Activated naive CD8-positive, alpha-beta T cell treated with anti-CD3 and anti-CD28 coated beads, Interleukin-2, amount 50 U/mL, for 24 hours (primary cell): ENCODE measurements at regions not wholly inside any gene's neighbourhood (a gene's known extent, or its start where the extent isn't known, plus 50 kb on each side); places are given as distances from the start of the nearest gene placed in this dataset.
"Not testable (repeated sequence)": the region's sequence is repeated elsewhere in the genome, so short reads cannot be mapped to it uniquely, and the experiment has no call there.

Source experiments
- ATAC-seq: fragments of 150-1000 bp; cut with Tn5 transposase; one replicate; pipeline ENCODE4 v1.10.0; 2021
- DNase-seq: peaks from one replicate; pipeline ENCODE4 v3.0.0; 2021
- H3K27ac Mint-ChIP-seq: one replicate; pipeline ENCODE4 v1.8.0; 2021; ENCODE audit warnings: mild to moderate bottlenecking, mixed read lengths
- H3K27me3 Mint-ChIP-seq: one replicate; pipeline ENCODE4 v1.8.0; 2021; ENCODE audit warnings: mixed read lengths
- H3K36me3 Mint-ChIP-seq: one replicate; pipeline ENCODE4 v1.8.0; 2021; ENCODE audit warnings: low read depth, mixed read lengths
- H3K4me1 Mint-ChIP-seq: one replicate; pipeline ENCODE4 v1.8.0; 2021; ENCODE audit warnings: mixed read lengths
- H3K4me3 Mint-ChIP-seq: one replicate; pipeline ENCODE4 v1.8.0; 2021; ENCODE audit warnings: mild to moderate bottlenecking, moderate library complexity, mixed read lengths
- H3K9me3 Mint-ChIP-seq: one replicate; pipeline ENCODE4 v1.8.0; 2021; ENCODE audit warnings: mixed read lengths

GRCh38 chr7:156590212-156590611 is 50.4 kb upstream of the RNF32 start:
- H3K27ac Mint-ChIP-seq, result no peak overlapping the region
- H3K4me3 Mint-ChIP-seq, result no peak overlapping the region
- no peak for DNase-seq
- no peaks in the 10 kb centered on the region for H3K4me1 Mint-ChIP-seq
- peaks cover 13% of the 10 kb centered on the region for H3K9me3 Mint-ChIP-seq
- ATAC-seq, result no peak
- peaks cover 6% of the 10 kb centered on the region for H3K27me3 Mint-ChIP-seq
- H3K36me3 Mint-ChIP-seq, result no peaks in the 10 kb centered on the region

GRCh38 chr7:156589808-156590207 is 50.8 kb upstream of the RNF32 start:
- no peaks in the 10 kb centered on the region for H3K36me3 Mint-ChIP-seq
- ATAC-seq (no peak), DNase-seq (no peak)
- H3K9me3 Mint-ChIP-seq, result peaks cover 13% of the 10 kb centered on the region
- H3K27ac Mint-ChIP-seq, result no peak overlapping the region
- H3K4me1 Mint-ChIP-seq, result no peaks in the 10 kb centered on the region
- H3K4me3 Mint-ChIP-seq, result no peak overlapping the region
- H3K27me3 Mint-ChIP-seq, result peaks cover 6% of the 10 kb centered on the region

- Mint-ChIP-seq H3K4me3 (no peak overlapping the region), H3K4me1 (no peaks in the 10 kb centered on the region), H3K27me3 (peaks cover 9% of the 10 kb centered on the region), H3K27ac (no peak overlapping the region), H3K9me3 (peaks cover 8% of the 10 kb centered on the region), H3K36me3 (no peaks in the 10 kb centered on the region)
- no peak for DNase-seq
- no peak for ATAC-seq
These were observed 54.6 kb upstream of the RNF32 start for GRCh38 chr7:156585926-156586325.

- Mint-ChIP-seq H3K27ac (no peak overlapping the region), H3K27me3 (peaks cover 9% of the 10 kb centered on the region), H3K4me1 (no peaks in the 10 kb centered on the region), H3K4me3 (no peak overlapping the region), H3K9me3 (peaks cover 8% of the 10 kb centered on the region), H3K36me3 (no peaks in the 10 kb centered on the region)
- DNase-seq, result no peak
- ATAC-seq, result no peak
These were observed 55.4 kb upstream of the RNF32 start for GRCh38 chr7:156585025-156585648.

- Mint-ChIP-seq H3K36me3 (no peaks in the 10 kb centered on the region), H3K27ac (no peak overlapping the region), H3K27me3 (peaks cover 9% of the 10 kb centered on the region), H3K4me1 (no peaks in the 10 kb centered on the region), H3K9me3 (peaks cover 8% of the 10 kb centered on the region), H3K4me3 (no peak overlapping the region)
- DNase-seq (no peak), ATAC-seq (no peak)
These were observed 57.9 kb upstream of the RNF32 start for GRCh38 chr7:156582591-156583123.

GRCh38 chr7:156580036-156580435 is 60.5 kb upstream of the RNF32 start:
- Mint-ChIP-seq H3K36me3 (no peaks in the 10 kb centered on the region), H3K4me3 (no peak overlapping the region), H3K27ac (no peak overlapping the region), H3K9me3 (no peaks in the 10 kb centered on the region), H3K27me3 (peaks cover 13% of the 10 kb centered on the region), H3K4me1 (no peaks in the 10 kb centered on the region)
- ATAC-seq (no peak), DNase-seq (no peak)

- Mint-ChIP-seq H3K4me3 (no peak overlapping the region), H3K4me1 (no peaks in the 10 kb centered on the region), H3K36me3 (no peaks in the 10 kb centered on the region), H3K27ac (no peak overlapping the region), H3K27me3 (peaks cover 16% of the 10 kb centered on the region), H3K9me3 (no peaks in the 10 kb centered on the region)
- no peak for ATAC-seq
- DNase-seq, result no peak
These were observed 61.0 kb upstream of the RNF32 start for GRCh38 chr7:156579566-156579965.

- no peaks in the 10 kb centered on the region for H3K36me3 Mint-ChIP-seq
- H3K4me3 Mint-ChIP-seq, result no peak overlapping the region
- ATAC-seq (no peak), DNase-seq (no peak)
- no peak overlapping the region for H3K27ac Mint-ChIP-seq
- peaks cover 19% of the 10 kb centered on the region for H3K27me3 Mint-ChIP-seq
- no peaks in the 10 kb centered on the region for H3K9me3 Mint-ChIP-seq
- no peaks in the 10 kb centered on the region for H3K4me1 Mint-ChIP-seq
These were observed 61.6 kb upstream of the RNF32 start for GRCh38 chr7:156578978-156579430.

- no peak overlapping the region for H3K27ac Mint-ChIP-seq
- peaks cover 19% of the 10 kb centered on the region for H3K27me3 Mint-ChIP-seq
- H3K9me3 Mint-ChIP-seq, result no peaks in the 10 kb centered on the region
- no peaks in the 10 kb centered on the region for H3K4me1 Mint-ChIP-seq
- H3K36me3 Mint-ChIP-seq, result no peaks in the 10 kb centered on the region
- ATAC-seq (no peak), DNase-seq (no peak)
- H3K4me3 Mint-ChIP-seq, result no peak overlapping the region
These were observed 62.0 kb upstream of the RNF32 start for GRCh38 chr7:156578578-156578940.

GRCh38 chr7:156577645-156578577 is 62.7 kb upstream of the RNF32 start:
- no peak overlapping the region for H3K27ac Mint-ChIP-seq
- peaks cover 22% of the 10 kb centered on the region for H3K27me3 Mint-ChIP-seq
- ATAC-seq (no peak), DNase-seq (no peak)
- H3K4me3 Mint-ChIP-seq, result no peak overlapping the region
- H3K4me1 Mint-ChIP-seq, result no peaks in the 10 kb centered on the region
- H3K9me3 Mint-ChIP-seq, result no peaks in the 10 kb centered on the region
- no peaks in the 10 kb centered on the region for H3K36me3 Mint-ChIP-seq

- no peak for ATAC-seq
- Mint-ChIP-seq H3K27ac (no peak overlapping the region), H3K36me3 (no peaks in the 10 kb centered on the region), H3K27me3 (peaks cover 22% of the 10 kb centered on the region), H3K4me3 (no peak overlapping the region), H3K4me1 (no peaks in the 10 kb centered on the region), H3K9me3 (no peaks in the 10 kb centered on the region)
- DNase-seq, result no peak
These were observed 64.1 kb upstream of the RNF32 start for GRCh38 chr7:156576216-156577058.

GRCh38 chr7:156568258-156568657 is 72.3 kb upstream of the RNF32 start:
- DNase-seq, result no peak
- ATAC-seq, result no peak
- no peak overlapping the region for H3K27ac Mint-ChIP-seq
- H3K4me1 Mint-ChIP-seq, result no peaks in the 10 kb centered on the region
- peaks cover 16% of the 10 kb centered on the region for H3K9me3 Mint-ChIP-seq
- H3K27me3 Mint-ChIP-seq, result peaks cover 8% of the 10 kb centered on the region
- no peak overlapping the region for H3K4me3 Mint-ChIP-seq
- H3K36me3 Mint-ChIP-seq, result peaks cover 1% of the 10 kb centered on the region

- DNase-seq (no peak), ATAC-seq (no peak)
- Mint-ChIP-seq H3K27ac (no peak overlapping the region), H3K4me1 (no peaks in the 10 kb centered on the region), H3K9me3 (peaks cover 16% of the 10 kb centered on the region), H3K27me3 (peaks cover 6% of the 10 kb centered on the region), H3K4me3 (no peak overlapping the region), H3K36me3 (peaks cover 1% of the 10 kb centered on the region)
These were observed 73.6 kb upstream of the RNF32 start for GRCh38 chr7:156566812-156567549.

GRCh38 chr7:156565002-156565401 is 75.6 kb upstream of the RNF32 start:
- not testable (repeated sequence) for H3K27ac Mint-ChIP-seq, H3K36me3 Mint-ChIP-seq, H3K4me3 Mint-ChIP-seq

More at GRCh38 chr7:156565002-156565401, 75.6 kb upstream of the RNF32 start:
- peaks cover 16% of the 10 kb centered on the region for H3K9me3 Mint-ChIP-seq
- H3K4me1 Mint-ChIP-seq, DNase-seq, ATAC-seq: not testable (repeated sequence)
- H3K27me3 Mint-ChIP-seq, result peaks cover 15% of the 10 kb centered on the region
